Suprapubic skin (tissue), 4 donors: ENCODE measurements at regions not wholly inside any gene's neighbourhood (a gene's known extent, or its start where the extent isn't known, plus 50 kb on each side); places are given as distances from the start of the nearest gene placed in this dataset.

Experiments
- EP300 ChIP-seq: sonication (generic); formaldehyde crosslinking; IDR thresholded peaks from one replicate; pipeline ENCODE4 v1.6.1; 2017; ENCODE audit warnings: antibody characterized with exemption
- POLR2A ChIP-seq, 2 donors: fragments of 450-650 bp; IDR thresholded peaks; one replicate each; pipeline ENCODE4 v1.6.1; 2017; ENCODE audit warnings: antibody characterized with exemption in 2 of 2, mild to moderate bottlenecking in 2 of 2, moderate library complexity in 2 of 2
- POLR2AphosphoS5 ChIP-seq, 3 donors: sonication (generic); formaldehyde crosslinking; IDR thresholded peaks; one replicate each; pipeline ENCODE4 v1.6.1; 2017; ENCODE audit warnings: antibody characterized with exemption in 3 of 3
- TF ChIP-seq, protein P1 (sequence below), 2 donors: fragments of 200-600 bp in 1 of 2; fragments of 450-650 bp in 1 of 2; sonication (generic) in 1 of 2; IDR thresholded peaks; one replicate each; pipeline ENCODE4 v1.5.1; 2016 to 2019; ENCODE audit warnings: antibody characterized with exemption in 2 of 2, mild to moderate bottlenecking in 1 of 2, moderate library complexity in 1 of 2

DNA sequence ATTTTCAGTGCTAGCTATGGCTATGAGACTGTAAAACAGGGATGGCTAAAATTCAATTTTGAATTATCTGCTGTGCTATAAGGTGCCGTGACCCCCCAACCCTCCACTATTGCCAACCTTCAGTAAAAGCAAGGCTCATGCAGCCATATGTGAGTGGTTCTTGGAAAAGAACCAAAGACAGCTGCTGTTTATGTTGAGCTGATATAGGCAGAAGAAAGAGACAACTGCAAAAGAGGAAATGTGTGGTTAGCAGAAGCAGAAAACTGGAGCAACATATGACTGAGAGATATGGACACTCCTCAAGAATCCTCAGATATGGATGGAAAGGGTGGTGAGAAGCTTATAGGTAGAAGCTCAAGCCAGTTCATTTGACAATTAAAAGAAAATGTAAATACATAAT is 200.3 kb downstream of the TLE1 start:
- TF ChIP-seq, protein P1, sequence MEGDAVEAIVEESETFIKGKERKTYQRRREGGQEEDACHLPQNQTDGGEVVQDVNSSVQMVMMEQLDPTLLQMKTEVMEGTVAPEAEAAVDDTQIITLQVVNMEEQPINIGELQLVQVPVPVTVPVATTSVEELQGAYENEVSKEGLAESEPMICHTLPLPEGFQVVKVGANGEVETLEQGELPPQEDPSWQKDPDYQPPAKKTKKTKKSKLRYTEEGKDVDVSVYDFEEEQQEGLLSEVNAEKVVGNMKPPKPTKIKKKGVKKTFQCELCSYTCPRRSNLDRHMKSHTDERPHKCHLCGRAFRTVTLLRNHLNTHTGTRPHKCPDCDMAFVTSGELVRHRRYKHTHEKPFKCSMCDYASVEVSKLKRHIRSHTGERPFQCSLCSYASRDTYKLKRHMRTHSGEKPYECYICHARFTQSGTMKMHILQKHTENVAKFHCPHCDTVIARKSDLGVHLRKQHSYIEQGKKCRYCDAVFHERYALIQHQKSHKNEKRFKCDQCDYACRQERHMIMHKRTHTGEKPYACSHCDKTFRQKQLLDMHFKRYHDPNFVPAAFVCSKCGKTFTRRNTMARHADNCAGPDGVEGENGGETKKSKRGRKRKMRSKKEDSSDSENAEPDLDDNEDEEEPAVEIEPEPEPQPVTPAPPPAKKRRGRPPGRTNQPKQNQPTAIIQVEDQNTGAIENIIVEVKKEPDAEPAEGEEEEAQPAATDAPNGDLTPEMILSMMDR (IDR thresholded peaks at IDR 0.05): no peak
- TF ChIP-seq EP300 (no peak), POLR2A (IDR thresholded peaks at IDR 0.05) (no peak), POLR2AphosphoS5 (IDR thresholded peaks at IDR 0.05) (no peak)
